ENCODE measurements at regions not wholly inside any gene's neighbourhood (a gene's known extent, or its start where the extent isn't known, plus 50 kb on each side); places are given as distances from the start of the nearest gene placed in this dataset.

- no peak for DNase-seq
Observed at GRCh38 chr10:131694168-131694780, 206.5 kb upstream of the PPP2R2D start.

- no peak for DNase-seq
Observed at GRCh38 chr10:131694781-131695495, 205.9 kb upstream of the PPP2R2D start.

GRCh38 chr10:131695496-131696165 lies 205.2 kb upstream of the PPP2R2D start:
- no peak for DNase-seq

GRCh38 chr10:131697476-131698128 lies 203.2 kb upstream of the PPP2R2D start:
- no peak for DNase-seq

- DNase-seq: no peak
Observed at GRCh38 chr10:131698232-131698631, 202.6 kb upstream of the PPP2R2D start.

GRCh38 chr10:131698986-131699385 lies 201.8 kb upstream of the PPP2R2D start:
- DNase-seq: no peak

- DNase-seq: no peak
Observed at GRCh38 chr10:131700032-131700431, 200.8 kb upstream of the PPP2R2D start.

GRCh38 chr10:131700506-131700905 lies 200.3 kb upstream of the PPP2R2D start:
- no peak for DNase-seq

GRCh38 chr10:131701131-131701947 lies 199.5 kb upstream of the PPP2R2D start:
- DNase-seq: no peak

- DNase-seq: no peak
Observed at GRCh38 chr10:131702531-131703356, 198.1 kb upstream of the PPP2R2D start.

GRCh38 chr10:131703541-131703940 lies 197.3 kb upstream of the PPP2R2D start:
- no peak for DNase-seq

- no peak for DNase-seq
Observed at GRCh38 chr10:131703941-131704340, 196.9 kb upstream of the PPP2R2D start.

- no peak for DNase-seq
Observed at GRCh38 chr10:131706476-131706875, 194.3 kb upstream of the PPP2R2D start.

GRCh38 chr10:131706952-131707351 lies 193.9 kb upstream of the PPP2R2D start:
- no peak for DNase-seq

- DNase-seq: no peak
Observed at GRCh38 chr10:131708225-131708880, 192.5 kb upstream of the PPP2R2D start.

GRCh38 chr10:131710142-131710861 lies 190.5 kb upstream of the PPP2R2D start:
- no peak for DNase-seq

- DNase-seq: no peak
Observed at GRCh38 chr10:131722121-131722520, 178.7 kb upstream of the PPP2R2D start.

GRCh38 chr10:131722525-131723264 lies 178.1 kb upstream of the PPP2R2D start:
- no peak for DNase-seq

- DNase-seq: no peak
Observed at GRCh38 chr10:131723297-131724168, 177.3 kb upstream of the PPP2R2D start.
